ENCODE measurements at regions not wholly inside any gene's neighbourhood (a gene's known extent, or its start where the extent isn't known, plus 50 kb on each side); places are given as distances from the start of the nearest gene placed in this dataset.

DNA sequence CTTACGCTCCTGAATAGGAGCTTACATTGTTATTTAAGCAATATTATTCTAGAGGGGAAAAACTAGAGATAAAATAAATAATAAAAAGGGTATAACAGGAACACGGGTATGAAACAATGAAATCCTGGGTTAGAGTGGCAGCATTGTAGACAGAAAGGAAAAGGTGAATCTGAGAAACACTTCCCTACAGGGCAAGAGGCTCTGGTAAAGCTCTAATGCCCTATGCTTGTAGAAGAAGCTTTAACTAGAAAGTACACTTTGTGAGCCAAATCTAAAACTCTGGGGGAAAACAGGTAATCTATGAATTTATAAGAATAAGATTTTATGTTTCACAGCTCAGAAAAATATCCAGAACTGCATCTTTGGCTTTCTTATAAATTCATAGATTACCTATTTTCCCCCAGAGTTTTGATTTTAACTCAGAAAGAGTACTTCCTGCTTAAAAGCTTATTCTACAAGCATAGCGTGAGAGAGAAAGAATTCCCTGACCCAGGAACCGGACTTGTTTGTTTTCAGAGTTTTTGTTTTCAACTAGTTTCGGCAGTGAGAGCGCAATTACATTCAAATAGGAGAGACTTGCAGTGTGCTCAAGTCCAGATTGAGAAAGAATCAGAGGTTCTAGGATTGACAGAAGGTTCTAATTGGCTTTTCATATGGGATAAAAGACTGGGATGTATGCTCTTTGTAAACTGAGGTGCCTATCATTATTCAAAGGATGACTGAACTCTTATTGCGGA, 651.0 kb upstream of the RORB start:
- Histone ChIP-seq H3K9ac (replicated peaks; ENCODE audit: extremely low read depth, insufficient read depth, low read length) (no peak overlapping the region), H3K79me2 (ENCODE audit: control insufficient read depth, insufficient read depth, low read length) (no peaks in the 10 kb centered on the region), H3K27me3 (ENCODE audit: control insufficient read depth in 2 of 2, insufficient read depth in 2 of 2, low read length in 2 of 2) (no peaks in the 10 kb centered on the region), H2AFZ (ENCODE audit: low read depth, low read length) (no peak overlapping the region), H3K9me1 (replicated peaks; ENCODE audit: control insufficient read depth, extremely low read depth, insufficient read depth, low read length) (no peaks in the 10 kb centered on the region), H3K36me3 (ENCODE audit: control insufficient read depth in 2 of 2, extremely low read depth in 1 of 2, insufficient read depth in 2 of 2, low read length in 2 of 2) (no peaks in the 10 kb centered on the region), H3K4me1 (ENCODE audit: control insufficient read depth, extremely low read depth, insufficient read depth, low read length) (no peaks in the 10 kb centered on the region), H3K9me3 (replicated peaks; ENCODE audit: control insufficient read depth, insufficient read depth, low read length) (no peaks in the 10 kb centered on the region), H3K4me3 (replicated peaks in 1 of 3; ENCODE audit: insufficient read depth in 1 of 3, low read depth in 1 of 3, low read length in 3 of 3) (no peak overlapping the region), H3K4me2 (ENCODE audit: insufficient read depth, low read length) (no peak overlapping the region), H3K27ac (ENCODE audit: insufficient read depth, low read depth, low read length) (no peak overlapping the region), H4K20me1 (replicated peaks; ENCODE audit: control insufficient read depth, extremely low read depth, insufficient read depth, low read length) (no peaks in the 10 kb centered on the region)
- FAIRE-seq (no peak), DNase-seq (ENCODE audit: low read depth, low spot score) (no peak)
- intact Hi-C loops (cut with micrococcal nuclease) (no loop called here), dilution Hi-C loops (cut with MboI; ENCODE audit: extremely low pct_ligation_motif_present, low sequenced_read_pairs) (no loop called here)
- POLR2A ChIA-PET, result no interaction called here
- TF ChIP-seq FOS (IDR thresholded peaks at IDR 0.05; ENCODE audit: borderline replicate concordance, insufficient read depth, low read length) (no peak), EZH2 (IDR thresholded peaks at IDR 0.05; ENCODE audit: borderline replicate concordance, low read depth, low read length, severe bottlenecking) (no peak), GATA2 (IDR thresholded peaks at IDR 0.05; ENCODE audit: insufficient read depth, insufficient read length, low read depth, low read length) (no peak), MYC (IDR thresholded peaks at IDR 0.05; ENCODE audit: low read depth, low read length) (no peak), CTCF (IDR thresholded peaks at IDR 0.05; ENCODE audit: extremely low read depth in 1 of 2, insufficient read depth in 1 of 2, low read depth in 1 of 2, low read length in 2 of 2) (no peak), POLR2A (IDR thresholded peaks at IDR 0.05; ENCODE audit: low read depth, low read length) (no peak), POLR2AphosphoS5 (IDR thresholded peaks at IDR 0.05; ENCODE audit: insufficient read depth, low read depth, low read length) (no peak), JUN (IDR thresholded peaks at IDR 0.05; ENCODE audit: borderline replicate concordance, insufficient read depth, insufficient read length, low read depth) (no peak)
- TF ChIP-seq, protein P1, sequence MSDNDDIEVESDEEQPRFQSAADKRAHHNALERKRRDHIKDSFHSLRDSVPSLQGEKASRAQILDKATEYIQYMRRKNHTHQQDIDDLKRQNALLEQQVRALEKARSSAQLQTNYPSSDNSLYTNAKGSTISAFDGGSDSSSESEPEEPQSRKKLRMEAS (IDR thresholded peaks at IDR 0.05; ENCODE audit: insufficient read depth, insufficient read length), result no peak
- CTCF ChIA-PET, result no interaction called here
- BruUV-seq (replicated peaks), result no TSS peak

Data from endothelial cell of umbilical vein (primary cell).